GM12873 (cell line): ENCODE measurements at regions not wholly inside any gene's neighbourhood (a gene's known extent, or its start where the extent isn't known, plus 50 kb on each side); places are given as distances from the start of the nearest gene placed in this dataset.

Experiments used
- CTCF ChIP-seq: IDR thresholded peaks from 2 replicates; pipeline ENCODE4 v1.5.1; 2012; ENCODE audit warnings: low read depth, mild to moderate bottlenecking, moderate library complexity, low read length, control low read depth; ENCODE audit not compliant: insufficient read depth; ENCODE audit errors: missing control alignments

GRCh38 chr2:80894486-80894885 lies 589.9 kb upstream of the LRRTM1 start:
- no peak for TF ChIP-seq CTCF

GRCh38 chr2:80893711-80894110 lies 589.2 kb upstream of the LRRTM1 start:
- TF ChIP-seq CTCF = no peak

GRCh38 chr2:80889009-80889408 lies 584.5 kb upstream of the LRRTM1 start:
- no peak for TF ChIP-seq CTCF

- no peak for TF ChIP-seq CTCF
These were observed 583.4 kb upstream of the LRRTM1 start for GRCh38 chr2:80887841-80888378.

GRCh38 chr2:80874374-80874773 lies 569.8 kb upstream of the LRRTM1 start:
- no peak for TF ChIP-seq CTCF

GRCh38 chr2:80869858-80870438 lies 565.4 kb upstream of the LRRTM1 start:
- no peak for TF ChIP-seq CTCF

- TF ChIP-seq CTCF = no peak
These were observed 558.7 kb upstream of the LRRTM1 start for GRCh38 chr2:80863147-80863714.
